ENCODE measurements at regions not wholly inside any gene's neighbourhood (a gene's known extent, or its start where the extent isn't known, plus 50 kb on each side); places are given as distances from the start of the nearest gene placed in this dataset.

DNA sequence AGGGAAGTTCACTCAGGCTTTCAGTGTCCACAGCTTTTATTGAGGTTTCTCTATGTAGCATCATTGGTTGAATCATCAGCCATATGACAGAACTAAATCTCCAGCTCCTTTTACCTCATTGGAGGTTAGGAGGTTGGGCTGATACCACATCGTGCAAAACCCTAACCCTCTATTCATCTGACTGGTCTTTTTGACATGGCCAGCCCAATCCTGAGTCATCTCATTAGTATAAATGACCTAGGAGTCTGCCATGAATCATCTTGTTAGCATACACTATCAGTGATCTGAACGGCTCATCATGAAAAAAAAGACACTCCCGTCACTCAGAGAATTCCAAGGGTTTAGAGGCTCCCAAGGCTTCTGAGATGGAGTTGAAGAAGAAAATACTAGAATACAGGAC is 669.8 kb upstream of the POT1 start:
- no peak for FAIRE-seq
- DNase-seq (ENCODE audit: insufficient read length, low spot score) = no peak

DNA sequence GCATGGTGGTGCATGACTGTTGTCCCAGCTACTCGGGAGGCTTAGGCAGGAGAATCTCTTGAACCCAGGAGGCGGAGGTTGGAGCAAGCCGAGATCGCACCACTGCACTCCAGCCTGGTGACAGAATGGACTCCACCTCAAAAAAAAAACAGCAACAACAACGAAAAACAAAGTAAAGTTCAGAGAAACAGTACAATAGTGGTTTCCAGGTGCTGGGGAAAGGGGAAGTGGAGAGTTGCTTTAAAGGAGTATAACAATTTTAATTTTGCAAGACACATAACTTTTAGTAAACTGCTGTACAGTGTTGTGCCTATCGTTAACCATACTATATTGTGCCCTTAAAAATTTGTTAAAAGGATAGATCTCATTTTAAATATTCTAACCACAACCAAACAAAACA is 662.7 kb upstream of the POT1 start:
- no peak for DNase-seq (ENCODE audit: insufficient read length, low spot score)

DNA sequence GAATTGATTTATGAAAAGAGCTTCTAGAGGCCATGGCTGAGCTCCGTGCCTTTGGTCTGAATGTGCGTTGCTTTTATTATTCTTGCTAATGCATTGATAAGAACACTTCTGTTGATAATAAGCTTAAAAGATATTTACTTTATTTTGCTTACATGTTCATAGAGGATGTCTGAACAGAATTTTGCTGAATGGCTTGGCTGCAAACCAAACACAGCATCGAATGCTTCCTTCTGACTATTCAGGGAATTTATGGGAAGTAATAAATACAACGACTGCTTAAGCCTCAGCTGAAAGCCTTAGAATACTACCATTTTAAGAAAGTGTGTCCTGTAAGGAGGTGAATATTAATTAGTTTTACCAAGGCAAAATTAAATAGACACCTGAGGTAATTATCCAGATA is 643.5 kb upstream of the POT1 start:
- no peak for DNase-seq (ENCODE audit: insufficient read length, low spot score)
- no peak for FAIRE-seq

More for the DNA sequence above, 662.7 kb upstream of the POT1 start:
- no peak for FAIRE-seq

- no peak for FAIRE-seq
- DNase-seq (ENCODE audit: insufficient read length, low spot score) = no peak
These were observed 642.8 kb upstream of the POT1 start for GRCh38 chr7:125572414-125572813.

DNA sequence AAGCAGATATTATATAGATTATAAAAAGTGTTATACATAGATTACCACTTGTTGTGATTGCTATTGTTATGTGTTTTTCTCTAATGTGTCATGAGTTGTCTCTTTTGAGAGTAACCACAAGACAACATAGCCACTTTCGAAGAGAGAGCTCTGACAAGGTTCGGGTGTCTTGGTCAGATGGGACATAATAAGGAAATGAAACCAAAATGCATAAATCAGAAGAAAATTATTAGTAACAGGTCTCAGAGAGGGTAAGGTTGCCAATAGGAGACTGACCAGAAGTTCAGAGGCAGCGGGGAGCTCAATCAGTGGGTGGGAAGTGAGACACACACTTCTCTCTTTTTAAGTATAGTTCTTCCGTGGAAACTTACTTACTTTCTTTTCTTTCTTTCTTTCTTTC is 639.2 kb upstream of the POT1 start:
- no peak for DNase-seq (ENCODE audit: insufficient read length, low spot score)
- no peak for FAIRE-seq

- FAIRE-seq = no peak
- DNase-seq (ENCODE audit: insufficient read length, low spot score) = no peak
These were observed 638.1 kb upstream of the POT1 start for GRCh38 chr7:125567686-125568085.

- DNase-seq (ENCODE audit: insufficient read length, low spot score) (no peak), FAIRE-seq (no peak)
These were observed 634.4 kb upstream of the POT1 start for GRCh38 chr7:125563964-125564529.

GRCh38 chr7:125563557-125563956 is 633.9 kb upstream of the POT1 start:
- no peak for DNase-seq (ENCODE audit: insufficient read length, low spot score)
- FAIRE-seq = no peak

DNA sequence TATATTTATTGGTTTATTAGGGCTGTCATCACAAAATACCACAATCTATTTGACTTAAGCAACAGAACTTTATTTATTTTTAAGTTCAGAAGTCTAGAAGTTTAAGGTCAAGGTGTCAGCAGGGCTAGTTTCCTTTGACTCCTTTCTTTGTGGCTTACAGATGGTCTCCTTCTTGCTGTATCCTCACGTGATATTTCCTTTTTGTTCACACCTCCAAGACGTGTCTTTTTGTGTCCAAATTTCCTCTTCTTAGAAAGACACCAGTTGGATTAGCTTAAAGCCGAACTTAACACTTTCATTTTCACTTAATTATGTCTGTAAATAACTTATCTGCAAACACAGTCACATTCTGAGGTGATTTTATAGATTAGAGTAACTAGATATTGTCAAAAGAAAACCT is 631.4 kb upstream of the POT1 start:
- FAIRE-seq (no peak), DNase-seq (ENCODE audit: insufficient read length, low spot score) (no peak)

GRCh38 chr7:125559921-125560320 is 630.3 kb upstream of the POT1 start:
- DNase-seq (ENCODE audit: insufficient read length, low spot score) (no peak), FAIRE-seq (no peak)

DNA sequence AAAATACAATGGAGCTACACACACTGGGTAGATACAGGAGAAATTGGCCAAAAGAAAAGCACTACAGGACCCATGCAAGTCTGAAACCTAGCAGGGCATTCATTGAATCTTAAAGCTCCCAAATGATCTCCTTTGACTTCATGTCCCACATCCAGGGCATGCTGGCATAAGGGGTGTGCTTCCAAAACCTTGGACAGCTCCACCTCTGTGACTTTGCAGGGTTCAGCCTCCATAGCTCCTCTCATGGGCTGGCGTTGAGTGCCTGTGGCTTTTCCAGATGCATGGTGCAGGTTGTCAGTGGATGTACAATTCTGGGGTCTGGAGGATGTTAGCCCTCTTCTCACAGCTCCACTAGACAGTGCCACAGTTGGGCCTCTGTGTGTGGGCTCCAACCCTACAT is 626.3 kb upstream of the POT1 start:
- no peak for DNase-seq (ENCODE audit: insufficient read length, low spot score)
- no peak for FAIRE-seq

- FAIRE-seq (no peak), DNase-seq (ENCODE audit: insufficient read length, low spot score) (no peak)
These were observed 621.4 kb upstream of the POT1 start for GRCh38 chr7:125551008-125551407.

GRCh38 chr7:125547505-125547904 is 617.9 kb upstream of the POT1 start:
- DNase-seq (ENCODE audit: insufficient read length, low spot score) = no peak
- FAIRE-seq = no peak

- DNase-seq (ENCODE audit: insufficient read length, low spot score) = no peak
- FAIRE-seq = no peak
These were observed 600.9 kb upstream of the POT1 start for GRCh38 chr7:125530553-125530952.

- FAIRE-seq (no peak), DNase-seq (ENCODE audit: insufficient read length, low spot score) (no peak)
These were observed 599.6 kb upstream of the POT1 start for GRCh38 chr7:125529249-125529648.

DNA sequence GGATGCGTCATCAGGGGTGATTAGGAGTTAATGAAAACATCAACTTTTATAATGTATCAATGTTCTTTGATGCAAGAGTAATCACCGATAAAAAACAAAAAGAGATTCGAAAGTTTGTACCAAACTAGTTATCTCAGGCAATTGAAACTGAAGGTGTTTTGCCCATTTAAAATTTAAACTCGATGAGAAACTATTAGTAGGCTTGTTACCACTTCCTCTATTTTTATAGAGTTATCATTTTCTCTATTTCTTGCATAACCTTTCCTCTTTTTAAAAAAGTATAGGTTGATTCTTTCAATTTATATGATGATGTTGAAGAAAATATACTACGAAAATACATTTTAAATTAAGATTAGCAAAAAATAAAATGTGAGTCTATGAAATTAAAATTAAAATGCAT is 597.3 kb upstream of the POT1 start:
- no peak for DNase-seq (ENCODE audit: insufficient read length, low spot score)
- no peak for FAIRE-seq

DNA sequence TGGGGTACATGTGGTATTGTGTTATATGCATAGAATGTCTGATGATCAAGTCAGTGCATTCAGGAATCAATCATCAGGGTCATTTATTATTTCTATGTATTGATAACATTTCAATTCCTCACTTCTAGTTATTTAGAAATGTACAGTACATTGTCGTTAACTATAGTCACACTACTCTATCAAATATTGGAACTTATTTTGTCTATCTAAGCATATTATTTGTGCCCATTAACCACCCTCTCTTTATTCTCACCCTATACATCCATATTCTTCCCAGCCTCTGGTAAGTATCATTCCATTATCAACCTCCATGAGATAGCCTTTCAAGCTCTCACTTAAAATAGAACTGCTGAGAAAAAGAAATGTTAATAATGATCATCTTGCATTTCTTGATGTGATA is 596.5 kb upstream of the POT1 start:
- FAIRE-seq (no peak), DNase-seq (ENCODE audit: insufficient read length, low spot score) (no peak)

DNA sequence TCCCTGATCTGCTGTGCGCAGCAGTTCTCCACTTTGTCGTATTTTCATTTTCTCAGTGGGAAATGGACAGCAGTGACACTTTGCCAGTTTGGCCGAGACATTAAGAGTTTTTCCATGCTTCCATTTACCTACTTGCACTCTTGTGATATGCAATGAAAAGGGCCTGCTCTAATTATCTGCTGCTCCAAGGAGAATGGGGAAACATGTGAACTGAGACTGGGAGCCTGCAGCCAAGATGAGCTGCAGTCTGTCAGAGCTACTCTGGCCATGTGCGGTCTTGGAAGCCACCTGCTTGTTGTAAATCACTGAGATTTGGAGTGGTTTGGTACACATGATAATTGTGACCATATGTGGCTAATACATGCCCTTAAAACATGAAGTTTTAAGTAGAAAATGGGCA is 586.6 kb upstream of the POT1 start:
- DNase-seq (ENCODE audit: insufficient read length, low spot score) (no peak), FAIRE-seq (no peak)

DNA sequence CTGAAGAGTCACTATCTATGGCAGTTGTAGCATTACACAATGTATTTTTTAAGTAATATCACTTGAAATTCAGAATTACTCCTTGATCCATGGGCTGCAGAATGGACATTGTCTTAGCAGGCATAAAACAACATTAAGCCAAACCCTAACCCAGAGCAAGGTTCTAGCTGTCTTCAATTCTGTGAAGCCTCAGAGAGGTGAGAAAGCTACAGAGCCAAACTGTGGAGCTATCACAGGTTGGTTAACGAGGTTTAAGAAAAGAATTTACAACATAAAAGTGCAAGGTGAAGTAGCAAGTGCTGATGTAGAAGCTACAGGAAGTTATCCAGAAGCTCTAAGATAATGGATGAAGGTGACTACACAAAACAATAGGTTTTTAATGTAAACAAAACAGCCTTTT is 582.7 kb upstream of the POT1 start:
- FAIRE-seq (no peak), DNase-seq (ENCODE audit: insufficient read length, low spot score) (no peak)

DNA sequence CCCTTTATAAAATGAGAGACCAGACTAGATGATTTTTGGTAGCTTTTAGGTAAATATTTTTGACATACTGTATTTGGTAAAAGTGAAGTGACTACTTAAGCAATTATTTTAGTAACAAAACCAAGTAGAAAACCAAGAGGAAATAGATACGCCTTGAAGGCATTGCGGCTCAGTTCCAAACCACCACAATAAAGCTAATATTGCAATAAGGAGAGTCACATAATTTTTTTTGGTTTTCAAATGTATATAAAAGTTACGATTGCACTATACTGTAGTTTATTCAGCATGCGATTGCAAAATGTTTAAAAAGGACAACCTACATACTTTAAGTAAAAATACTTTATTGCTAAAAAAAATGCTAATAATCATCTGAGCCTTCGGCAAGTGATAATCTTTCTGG is 581.7 kb upstream of the POT1 start:
- DNase-seq (ENCODE audit: insufficient read length, low spot score) (no peak), FAIRE-seq (no peak)

DNA sequence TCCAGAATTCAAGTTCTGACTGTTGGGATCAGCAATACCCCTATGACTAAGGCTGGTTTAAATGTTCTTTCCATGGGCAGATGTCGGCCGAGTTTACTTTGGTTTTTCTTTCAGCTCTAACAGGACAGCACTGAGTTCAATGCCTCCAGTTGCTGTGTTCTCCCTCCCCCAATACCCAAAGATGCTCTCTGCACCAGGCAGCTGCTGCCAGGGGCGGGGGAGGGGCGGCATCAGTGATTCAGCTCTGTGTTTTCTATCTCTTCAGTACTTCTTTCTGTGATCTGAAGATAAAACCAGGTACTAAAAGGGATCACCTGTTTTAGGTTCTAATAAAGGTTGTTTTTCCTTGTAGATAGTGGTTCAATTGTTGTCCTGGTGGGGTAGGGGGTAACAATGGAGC is 576.7 kb upstream of the POT1 start:
- DNase-seq (ENCODE audit: insufficient read length, low spot score) (no peak), FAIRE-seq (no peak)

GRCh38 chr7:125504848-125505247 is 575.2 kb upstream of the POT1 start:
- FAIRE-seq = no peak
- no peak for DNase-seq (ENCODE audit: insufficient read length, low spot score)

DNA sequence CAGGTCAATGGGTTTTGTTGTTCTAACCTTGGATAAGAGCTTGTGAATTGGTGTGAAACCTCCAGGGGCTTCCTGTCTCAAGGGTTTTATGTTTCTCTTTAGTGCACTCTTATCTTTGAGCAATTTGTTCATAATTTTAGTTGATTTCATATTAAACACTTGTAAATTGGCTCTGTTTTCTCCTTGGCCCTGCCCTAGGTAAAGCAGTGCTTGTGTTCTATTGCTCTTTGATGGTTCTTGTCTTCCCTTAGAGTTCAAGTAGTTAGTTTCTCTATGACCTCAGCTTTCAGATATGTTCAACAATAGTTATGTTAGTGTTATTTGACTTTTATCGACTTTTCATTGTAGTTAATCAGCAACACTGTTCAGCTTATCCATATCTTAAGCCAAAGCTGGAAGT is 566.4 kb upstream of the POT1 start:
- FAIRE-seq (no peak), DNase-seq (ENCODE audit: insufficient read length, low spot score) (no peak)

GRCh38 chr7:125492521-125492920 is 562.9 kb upstream of the POT1 start:
- FAIRE-seq = no peak

More at GRCh38 chr7:125492521-125492920, 562.9 kb upstream of the POT1 start:
- DNase-seq (ENCODE audit: insufficient read length, low spot score) = no peak
